ENCODE measurements at regions not wholly inside any gene's neighbourhood (a gene's known extent, or its start where the extent isn't known, plus 50 kb on each side); places are given as distances from the start of the nearest gene placed in this dataset.
"Not testable (repeated sequence)": the region's sequence is repeated elsewhere in the genome, so short reads cannot be mapped to it uniquely, and the experiment has no call there.

DNA sequence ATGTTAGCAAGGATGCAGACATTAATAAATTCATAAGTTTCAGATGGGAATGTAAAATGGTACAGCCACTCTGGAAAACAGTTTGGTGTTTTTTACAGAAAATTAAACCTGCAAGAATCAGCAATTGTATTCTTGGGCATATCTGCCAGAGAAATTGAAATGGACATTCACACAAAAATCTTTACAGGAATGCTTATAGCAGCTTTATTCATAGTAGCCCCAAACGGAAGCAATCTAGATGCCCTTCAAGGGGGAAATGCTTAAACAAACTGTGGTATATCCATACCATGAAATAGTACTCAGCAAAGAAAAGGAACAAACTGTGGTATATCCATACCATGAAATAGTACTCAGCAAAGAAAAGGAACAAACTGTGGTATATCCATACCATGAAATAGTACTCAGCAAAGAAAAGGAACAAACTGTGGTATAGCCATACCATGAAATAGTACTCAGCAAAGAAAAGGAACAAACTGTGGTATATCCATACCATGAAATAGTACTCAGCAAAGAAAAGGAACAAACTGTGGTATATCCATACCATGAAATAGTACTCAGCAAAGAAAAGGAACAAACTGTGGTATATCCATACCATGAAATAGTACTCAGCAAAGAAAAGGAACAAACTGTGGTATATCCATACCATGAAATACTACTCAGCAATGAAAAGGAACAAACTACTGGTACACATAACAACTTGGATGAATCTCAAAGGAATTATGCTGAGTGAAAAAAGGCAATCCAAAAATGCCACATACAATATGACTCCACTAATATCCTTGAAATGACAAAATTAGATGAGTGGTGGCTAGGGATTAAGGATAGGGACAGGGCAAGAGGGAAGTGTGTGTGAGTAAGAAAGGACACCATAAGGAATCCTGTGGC lies 484.0 kb downstream of the SHISA9 start:
- not testable (repeated sequence) for TF ChIP-seq CREB1 (IDR thresholded peaks at IDR 0.05); CREB1 (CRISPR knock-in tag; IDR thresholded peaks at IDR 0.05); FOSL1 (tag; conservative IDR thresholded peaks at IDR 0.05); NR3C1 (CRISPR knock-in tag; IDR thresholded peaks at IDR 0.05); NCOA4 (IDR thresholded peaks at IDR 0.05; ENCODE audit: partially characterized antibody); ETV6 (IDR thresholded peaks at IDR 0.05; ENCODE audit: borderline replicate concordance in 1 of 2, low read depth in 2 of 2, low read length in 1 of 2); ETV6 (CRISPR knock-in tag; IDR thresholded peaks at IDR 0.05; ENCODE audit: borderline replicate concordance); PCBP2 (IDR thresholded peaks at IDR 0.05; ENCODE audit: low read depth, low read length, poor library complexity, severe bottlenecking); CTCF (IDR thresholded peaks at IDR 0.05 in 2 of 3, conservative IDR thresholded peaks at IDR 0.05 in 1 of 3; ENCODE audit: insufficient read depth in 2 of 3, low read depth in 1 of 3, low read length in 3 of 3); PHB2 (IDR thresholded peaks at IDR 0.05; ENCODE audit: low read depth); EGR1 (conservative IDR thresholded peaks at IDR 0.05); FOXM1 (IDR thresholded peaks at IDR 0.05; ENCODE audit: low read depth); FOXM1 (CRISPR knock-in tag; IDR thresholded peaks at IDR 0.05; ENCODE audit: low read depth); SMC3 (conservative IDR thresholded peaks at IDR 0.05; ENCODE audit: insufficient read depth, low read depth, low read length)
- TF ChIP-seq, protein P1, sequence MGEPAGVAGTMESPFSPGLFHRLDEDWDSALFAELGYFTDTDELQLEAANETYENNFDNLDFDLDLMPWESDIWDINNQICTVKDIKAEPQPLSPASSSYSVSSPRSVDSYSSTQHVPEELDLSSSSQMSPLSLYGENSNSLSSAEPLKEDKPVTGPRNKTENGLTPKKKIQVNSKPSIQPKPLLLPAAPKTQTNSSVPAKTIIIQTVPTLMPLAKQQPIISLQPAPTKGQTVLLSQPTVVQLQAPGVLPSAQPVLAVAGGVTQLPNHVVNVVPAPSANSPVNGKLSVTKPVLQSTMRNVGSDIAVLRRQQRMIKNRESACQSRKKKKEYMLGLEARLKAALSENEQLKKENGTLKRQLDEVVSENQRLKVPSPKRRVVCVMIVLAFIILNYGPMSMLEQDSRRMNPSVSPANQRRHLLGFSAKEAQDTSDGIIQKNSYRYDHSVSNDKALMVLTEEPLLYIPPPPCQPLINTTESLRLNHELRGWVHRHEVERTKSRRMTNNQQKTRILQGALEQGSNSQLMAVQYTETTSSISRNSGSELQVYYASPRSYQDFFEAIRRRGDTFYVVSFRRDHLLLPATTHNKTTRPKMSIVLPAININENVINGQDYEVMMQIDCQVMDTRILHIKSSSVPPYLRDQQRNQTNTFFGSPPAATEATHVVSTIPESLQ (CRISPR knock-in tag; IDR thresholded peaks at IDR 0.05): not testable (repeated sequence)
